GM12874 (cell line): ENCODE measurements at regions not wholly inside any gene's neighbourhood (a gene's known extent, or its start where the extent isn't known, plus 50 kb on each side); places are given as distances from the start of the nearest gene placed in this dataset.

Experiments
- CTCF ChIP-seq: IDR thresholded peaks from 2 replicates; pipeline ENCODE4 v1.5.1; 2011; ENCODE audit warnings: low read depth, mild to moderate bottlenecking, control low read depth, low read length, moderate library complexity; ENCODE audit not compliant: insufficient read depth

- TF ChIP-seq CTCF = no peak
Observed at GRCh38 chr11:23564370-23564769, 704.1 kb upstream of the CCDC179 start.

GRCh38 chr11:23569134-23569533, 708.9 kb upstream of the CCDC179 start:
- TF ChIP-seq CTCF = no peak

GRCh38 chr11:23569547-23569946, 709.3 kb upstream of the CCDC179 start:
- no peak for TF ChIP-seq CTCF

- no peak for TF ChIP-seq CTCF
Observed at GRCh38 chr11:23570828-23571227, 710.6 kb upstream of the CCDC179 start.

GRCh38 chr11:23573429-23573828, 713.2 kb upstream of the CCDC179 start:
- TF ChIP-seq CTCF = no peak

GRCh38 chr11:23574149-23574548, 713.9 kb upstream of the CCDC179 start:
- no peak for TF ChIP-seq CTCF

GRCh38 chr11:23577296-23577695, 717.0 kb upstream of the CCDC179 start:
- TF ChIP-seq CTCF = no peak
